Motor neuron (in vitro differentiated cells): ENCODE measurements at regions not wholly inside any gene's neighbourhood (a gene's known extent, or its start where the extent isn't known, plus 50 kb on each side); places are given as distances from the start of the nearest gene placed in this dataset.

Source experiments
- ATAC-seq, 8 experiments: fragments of 200-7000 bp; cut with Tn5 transposase; replicated peaks in 6 of 8; 2 replicates each; pipeline ENCODE4 v1.8.0; 2021; ENCODE audit warnings: mild to moderate bottlenecking in 8 of 8, moderate library complexity in 8 of 8
- H3K27ac ChIP-seq, 2 donors: fragments of 250-450 bp; sonication (Bioruptor Pico); 2 replicates each; pipeline ENCODE4 v1.9.0; 2021; ENCODE audit warnings: antibody characterized with exemption in 2 of 2, mild to moderate bottlenecking in 2 of 2, moderate library complexity in 1 of 2
- H3K4me1 ChIP-seq, 2 donors: fragments of 250-450 bp; sonication (Bioruptor Pico); replicated peaks in 1 of 2; 2 replicates each; pipeline ENCODE4 v1.6.1; 2021; ENCODE audit warnings: antibody characterized with exemption in 2 of 2, mild to moderate bottlenecking in 2 of 2, moderate library complexity in 1 of 2
- H3K4me3 ChIP-seq, 5 donors: fragments of 250-450 bp; sonication (Bioruptor Pico); 2 replicates each; pipeline ENCODE4 v1.9.0; 2021; ENCODE audit warnings: antibody characterized with exemption in 5 of 5, mild to moderate bottlenecking in 5 of 5, moderate library complexity in 4 of 5
- WGBS, 10 experiments: fragments of 450-650 bp; shearing (Covaris generic); methylation state at CpG; one replicate each; pipeline ENCODE4 v1.0.0; 2022; 5-methylcytosine and 5-hydroxymethylcytosine counted together
- in situ Hi-C, 9 experiments: fragments of 400-800 bp; cut with MboI; loops; one replicate each; pipeline ENCODE4 v1.15.0; 2021; ENCODE audit warnings: low sequenced_read_pairs in 9 of 9, low pct_unique_long_range_greater_than_20kb in 2 of 9; ENCODE audit not compliant: unreplicated experiment in 9 of 9

DNA sequence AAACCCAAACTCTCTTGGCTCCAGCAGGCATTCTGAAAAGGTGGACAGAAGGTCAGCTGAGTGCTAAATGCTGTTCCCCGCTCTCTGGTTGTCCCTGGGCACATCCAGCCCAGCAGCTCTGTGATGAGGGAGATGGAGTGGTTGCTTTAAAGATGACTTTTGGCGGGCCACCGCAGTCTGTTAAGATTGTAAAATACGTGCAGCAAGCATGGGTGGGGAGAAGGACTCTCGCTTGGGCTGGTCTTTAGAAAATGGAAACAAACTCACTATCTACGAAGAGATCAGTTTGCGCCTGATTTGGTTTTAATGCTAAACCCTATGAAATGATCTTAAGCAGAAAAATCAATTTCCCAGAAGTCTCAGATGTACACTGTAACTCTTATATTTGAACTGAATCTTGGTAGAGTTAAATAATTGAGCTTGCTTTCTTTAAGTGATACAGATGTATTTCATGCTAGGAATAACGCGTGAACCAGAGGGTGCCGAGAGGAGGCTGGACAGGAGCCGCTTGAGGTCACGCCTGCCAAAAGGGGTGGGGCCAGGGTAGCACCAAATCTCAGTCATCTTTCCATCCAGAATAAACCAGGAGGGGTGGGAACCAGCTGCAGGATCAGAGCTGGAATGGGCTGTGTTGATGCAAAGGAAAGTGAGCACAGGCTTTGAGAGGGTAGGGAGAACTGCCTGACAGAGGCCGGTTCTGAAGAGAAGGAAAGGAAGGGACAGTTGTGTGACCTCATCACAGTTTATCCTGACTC, 170.2 kb upstream of the MKI67 start:
- in situ Hi-C loops: loop anchor here in 1 of 9 experiments (25.0 kb wide), 1 partner anchor 1691 kb away; no protein-coding TSS in a partner anchor
- no peak overlapping the region for H3K4me3 ChIP-seq
- H3K4me1 ChIP-seq: no peaks in the 10 kb centered on the region
- ATAC-seq: no peak
- H3K27ac ChIP-seq: no peak overlapping the region
- WGBS, 10 experiments: 13 to 95% (median 80%) methylated on average over 1 to 12 of the region's 13 CpGs

DNA sequence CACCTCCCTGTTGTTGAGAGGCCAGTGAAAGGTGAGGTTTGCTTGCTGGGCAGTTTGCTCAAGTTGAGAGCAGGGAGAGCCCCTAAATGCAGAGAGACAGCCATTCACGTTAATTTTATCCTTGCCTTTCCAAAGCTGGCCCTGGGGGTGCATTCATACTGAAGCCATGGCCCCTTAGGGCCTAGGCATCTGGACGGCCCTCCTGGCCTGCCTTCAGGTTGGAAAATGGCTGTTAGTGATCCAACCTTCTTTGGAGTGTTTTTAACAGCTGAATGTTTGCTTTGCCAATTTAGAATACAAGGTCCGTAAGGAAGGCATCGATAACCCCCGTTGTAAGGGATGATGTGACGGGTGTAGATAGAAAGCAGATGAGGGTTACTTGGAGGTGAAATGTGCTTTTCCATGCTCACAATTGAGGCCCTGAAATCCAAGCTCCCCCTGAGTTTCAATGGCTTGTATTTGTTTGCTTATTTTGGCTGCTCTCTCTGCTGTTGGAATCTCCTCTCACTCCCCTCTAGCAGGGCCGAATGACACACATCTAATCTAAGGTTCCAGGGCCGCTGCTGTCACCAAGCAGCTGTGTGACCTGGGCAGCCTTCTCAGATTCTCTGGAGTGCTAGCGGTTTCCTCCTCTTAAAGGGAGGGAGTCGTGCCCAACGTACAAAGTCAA, 171.6 kb upstream of the MKI67 start:
- WGBS, 10 experiments: 0 to 100% (median 62%) methylated on average over 1 to 8 of the region's 11 CpGs; no CpG with 5 or more reads in 2 of the 10 experiments
- ATAC-seq: no peak
- Histone ChIP-seq H3K4me3 (no peak overlapping the region), H3K4me1 (peaks cover 5 to 6% of the 10 kb centered on the region in 2 donors), H3K27ac (no peak overlapping the region)
- in situ Hi-C loops: loop anchor here in 1 of 9 experiments (25.0 kb wide), 1 partner anchor 1689 kb away; no protein-coding TSS in a partner anchor

DNA sequence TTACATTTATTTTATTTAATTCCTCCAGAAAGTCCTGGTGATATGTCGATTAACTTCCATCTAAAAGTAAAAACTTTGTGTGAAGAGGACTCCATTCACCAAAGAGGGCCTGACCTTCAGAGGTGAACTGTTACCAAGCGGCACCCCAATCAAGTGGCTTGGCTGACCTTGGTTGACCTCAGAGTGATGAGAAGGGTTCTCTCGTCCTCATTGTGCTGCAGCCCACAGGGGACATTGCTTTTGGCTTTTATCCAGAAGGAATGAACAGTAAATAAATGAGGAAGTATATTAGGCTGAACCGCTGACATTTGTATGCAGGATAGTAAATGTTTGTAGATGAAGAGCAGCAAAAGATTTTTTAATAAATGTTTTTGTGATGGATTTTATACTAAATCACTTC, 172.4 kb upstream of the MKI67 start:
- no peak for ATAC-seq

DNA sequence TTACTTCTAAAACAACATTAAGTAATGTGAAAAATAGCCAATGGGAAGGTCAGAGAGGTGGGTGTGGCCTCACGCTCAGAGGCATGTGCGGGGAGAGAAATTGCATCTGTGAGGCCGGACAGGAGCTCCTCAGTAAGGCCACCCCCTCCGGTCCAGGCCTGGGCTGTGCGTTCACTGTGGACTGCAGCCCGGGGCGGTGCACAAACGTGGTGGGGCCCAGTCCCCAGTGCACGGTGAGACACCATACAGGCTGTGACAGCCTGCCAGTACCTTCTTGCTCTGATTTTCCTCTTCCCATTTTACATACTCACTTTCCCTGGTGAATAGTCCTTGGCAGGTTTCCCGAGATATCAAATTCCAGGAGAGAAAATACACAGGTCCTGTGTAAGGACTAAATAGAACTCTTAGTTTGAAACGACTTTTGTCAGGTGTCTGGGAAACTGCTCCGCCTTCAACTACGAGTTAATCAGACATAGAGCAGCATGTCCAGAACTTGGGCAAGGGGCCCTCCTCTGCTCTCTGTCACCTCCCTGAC, 174.1 kb upstream of the MKI67 start:
- Histone ChIP-seq H3K4me3 (no peak overlapping the region), H3K27ac (no peak overlapping the region), H3K4me1 (peaks cover 8 to 13% of the 10 kb centered on the region in 2 donors)
- ATAC-seq: no peak
- in situ Hi-C loops: no loop called here
- 0 to 100% (median 72%) methylated on average over 1 to 7 of the region's 13 CpGs; no CpG with 5 or more reads in 1 of the 10 experiments for WGBS, 10 experiments

More for the DNA sequence above, 172.4 kb upstream of the MKI67 start:
- no peak overlapping the region for H3K4me3 ChIP-seq
- no peak overlapping the region for H3K27ac ChIP-seq
- 29 to 100% (median 60%) methylated on average over 1 to 4 of the region's 4 CpGs; no CpG with 5 or more reads in 1 of the 10 experiments for WGBS, 10 experiments
- in situ Hi-C loops: loop anchor here in 1 of 9 experiments (25.0 kb wide), 1 partner anchor 1689 kb away; no protein-coding TSS in a partner anchor
- H3K4me1 ChIP-seq: peaks cover 8 to 13% of the 10 kb centered on the region in 2 donors

DNA sequence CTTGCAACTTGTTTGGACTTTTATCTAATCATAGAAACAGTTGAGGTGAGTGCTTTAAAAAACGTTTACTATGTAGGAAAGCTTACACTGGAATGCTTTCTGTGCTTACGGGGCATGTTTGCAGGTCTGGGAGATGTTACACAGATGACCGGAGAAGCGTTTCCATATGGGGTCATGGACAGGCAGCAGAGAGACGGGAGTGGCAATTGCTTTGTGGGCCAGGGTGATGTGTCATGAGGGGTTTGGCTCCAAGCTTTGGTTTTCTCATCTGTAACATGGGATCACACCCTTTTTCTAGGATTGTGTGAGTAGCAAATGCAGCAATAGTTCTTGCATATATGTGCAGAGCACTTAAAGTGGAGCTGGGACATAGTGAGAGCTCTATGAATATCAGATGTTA, 174.8 kb upstream of the MKI67 start:
- WGBS, 10 experiments: 0 to 81% (median 14%) methylated on average over 1 to 5 of the region's 5 CpGs; no CpG with 5 or more reads in 2 of the 10 experiments
- in situ Hi-C loops: no loop called here
- no peak overlapping the region for H3K4me3 ChIP-seq
- no peak overlapping the region for H3K27ac ChIP-seq
- peaks cover 11 to 13% of the 10 kb centered on the region in 2 donors for H3K4me1 ChIP-seq
- no peak for ATAC-seq

DNA sequence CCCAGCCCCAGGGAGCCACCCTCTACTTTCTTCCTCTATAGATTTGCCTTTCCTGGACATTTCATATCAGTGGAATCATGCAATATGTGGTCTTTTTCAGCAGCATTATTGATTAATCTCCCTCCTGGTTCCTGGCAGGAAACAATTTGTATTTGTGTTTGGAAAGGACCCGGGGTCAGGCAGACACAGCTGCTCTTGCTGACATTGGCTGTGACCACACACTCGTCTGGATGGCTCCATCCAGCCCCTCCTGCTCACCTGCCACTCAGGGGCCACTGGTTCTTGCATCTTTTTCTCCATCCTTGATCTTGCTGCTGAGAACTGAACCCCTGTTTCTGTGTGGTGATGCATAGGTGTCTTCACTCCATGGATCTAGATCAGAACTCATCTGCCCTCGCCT, 176.6 kb upstream of the MKI67 start:
- H3K27ac ChIP-seq: peak overlapping the region; percentile 23 to 58
- ATAC-seq: peak in 3 of 8 experiments; percentile 60 to 67 (median 66)
- in situ Hi-C loops: no loop called here
- 0 to 86% (median 60%) methylated on average over 1 to 3 of the region's 3 CpGs; no CpG with 5 or more reads in 5 of the 10 experiments for WGBS, 10 experiments
- peaks cover 12 to 13% of the 10 kb centered on the region in 2 donors for H3K4me1 ChIP-seq
- no peak overlapping the region for H3K4me3 ChIP-seq

DNA sequence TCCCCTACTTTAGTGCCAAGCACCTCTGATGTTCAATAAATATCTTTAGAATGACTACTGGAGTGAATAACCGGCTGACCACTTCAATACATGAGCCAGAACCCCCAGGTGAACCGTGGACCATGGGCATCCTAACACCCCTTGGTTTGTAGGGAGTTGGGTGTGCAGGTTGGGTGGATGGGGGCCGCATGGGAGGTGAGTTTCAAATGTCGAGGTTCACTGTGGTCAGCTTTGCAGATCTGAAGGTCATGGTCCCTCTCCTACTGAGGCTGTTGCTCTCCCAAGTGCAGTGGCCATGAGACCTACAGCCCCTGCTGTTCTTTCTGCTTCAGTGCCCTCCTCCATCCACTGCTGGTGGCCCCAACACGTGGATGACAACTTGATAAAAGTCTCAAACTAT, 178.0 kb upstream of the MKI67 start:
- no peak overlapping the region for H3K27ac ChIP-seq
- ATAC-seq: no peak
- peaks cover 12 to 13% of the 10 kb centered on the region in 2 donors for H3K4me1 ChIP-seq
- H3K4me3 ChIP-seq: no peak overlapping the region
- 8 to 100% (median 53%) methylated on average over 1 to 5 of the region's 5 CpGs; no CpG with 5 or more reads in 5 of the 10 experiments for WGBS, 10 experiments
- in situ Hi-C loops: no loop called here

DNA sequence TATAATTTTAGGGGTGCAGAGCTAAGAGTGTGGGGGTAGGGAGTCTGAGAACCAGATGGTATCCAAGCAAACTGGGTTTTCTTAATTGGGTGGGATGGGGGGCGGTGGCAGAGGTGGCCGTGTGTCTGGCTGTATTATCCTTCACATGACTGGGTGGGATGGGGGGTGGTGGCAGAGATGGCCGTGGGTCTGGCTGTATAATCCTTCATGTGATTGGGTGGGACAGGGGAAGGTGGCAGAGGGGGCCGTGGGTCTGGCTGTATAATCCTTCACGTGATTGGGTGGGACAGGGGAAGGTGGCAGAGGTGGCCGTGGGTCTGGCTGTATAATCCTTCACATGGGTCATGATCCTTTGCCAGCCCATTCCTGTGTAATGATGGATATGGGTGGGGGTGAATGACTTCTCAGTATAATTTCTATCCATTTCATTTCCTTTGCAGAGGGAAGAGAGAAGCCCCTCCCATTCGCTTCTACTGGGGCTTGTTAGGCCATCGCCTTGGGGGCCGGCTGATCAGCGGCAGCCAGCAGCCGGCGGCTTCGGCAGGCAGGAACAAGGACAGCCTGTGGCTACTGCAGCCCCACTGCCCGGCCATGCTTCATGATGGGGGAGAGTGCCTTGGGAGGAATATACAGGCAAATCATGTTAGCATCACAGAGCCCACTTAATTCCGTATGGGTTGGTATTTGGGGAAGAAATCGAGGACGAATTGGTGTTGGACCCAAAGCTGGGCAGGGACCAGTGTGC, 179.6 kb upstream of the MKI67 start:
- peaks cover 12 to 13% of the 10 kb centered on the region in 2 donors for H3K4me1 ChIP-seq
- no peak overlapping the region for H3K27ac ChIP-seq
- ATAC-seq: peak in 2 of 8 experiments; percentile 48 to 66
- H3K4me3 ChIP-seq: no peak overlapping the region
- WGBS, 10 experiments: 10 to 90% (median 83%) methylated on average over 1 to 6 of the region's 17 CpGs; no CpG with 5 or more reads in 5 of the 10 experiments
- in situ Hi-C loops: no loop called here

DNA sequence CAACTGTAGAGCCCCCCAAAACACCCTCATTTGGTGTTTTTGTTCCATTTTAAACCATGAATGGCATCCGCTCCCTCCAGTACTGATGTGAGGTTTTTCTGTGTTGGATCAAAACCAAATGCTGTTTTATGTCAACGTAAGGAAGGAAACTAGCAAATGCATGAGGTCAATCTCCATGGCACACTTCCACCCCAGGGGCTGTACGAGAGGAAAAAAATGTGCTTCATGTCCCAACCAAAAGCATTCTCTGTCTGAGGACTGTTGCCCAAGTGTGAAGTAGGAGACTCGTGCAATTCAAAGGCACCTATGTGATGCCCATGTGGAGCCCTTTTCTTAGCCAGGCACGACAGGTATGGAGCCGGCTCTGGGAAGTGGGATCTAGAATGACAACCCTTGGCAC, 180.3 kb upstream of the MKI67 start:
- WGBS, 10 experiments: 7 to 90% (median 70%) methylated on average over 2 to 6 of the region's 6 CpGs; no CpG with 5 or more reads in 2 of the 10 experiments
- Histone ChIP-seq H3K27ac (no peak overlapping the region), H3K4me1 (peaks cover 12 to 17% of the 10 kb centered on the region in 2 donors), H3K4me3 (no peak overlapping the region)
- in situ Hi-C loops: no loop called here
- ATAC-seq: no peak

DNA sequence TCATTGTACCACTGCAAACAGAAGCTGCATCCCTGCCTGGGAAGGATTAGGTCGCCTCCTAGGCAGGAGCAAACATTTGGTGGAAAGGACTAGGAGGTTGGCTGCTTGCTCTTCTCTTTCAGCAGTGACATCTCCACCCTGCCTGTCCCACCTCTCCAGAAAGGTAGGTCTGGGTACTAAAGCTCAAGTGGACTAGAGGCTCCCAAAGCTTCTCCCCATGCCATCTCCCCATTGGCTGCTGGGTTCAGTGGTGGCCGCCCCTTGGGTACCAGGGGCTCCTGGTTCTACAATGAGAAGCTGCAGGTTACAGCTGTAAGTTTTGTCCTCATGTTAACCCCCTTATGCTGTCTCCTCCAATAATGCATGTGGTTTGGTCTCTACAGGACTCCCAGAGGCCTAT, 180.7 kb upstream of the MKI67 start:
- no peak overlapping the region for H3K27ac ChIP-seq
- no peak for ATAC-seq
- in situ Hi-C loops: no loop called here
- no peak overlapping the region for H3K4me3 ChIP-seq
- H3K4me1 ChIP-seq: peaks cover 12 to 18% of the 10 kb centered on the region in 2 donors
- WGBS, 10 experiments: 0 to 83% (median 41%) methylated on average over 1 of the region's 2 CpGs; no CpG with 5 or more reads in 6 of the 10 experiments

DNA sequence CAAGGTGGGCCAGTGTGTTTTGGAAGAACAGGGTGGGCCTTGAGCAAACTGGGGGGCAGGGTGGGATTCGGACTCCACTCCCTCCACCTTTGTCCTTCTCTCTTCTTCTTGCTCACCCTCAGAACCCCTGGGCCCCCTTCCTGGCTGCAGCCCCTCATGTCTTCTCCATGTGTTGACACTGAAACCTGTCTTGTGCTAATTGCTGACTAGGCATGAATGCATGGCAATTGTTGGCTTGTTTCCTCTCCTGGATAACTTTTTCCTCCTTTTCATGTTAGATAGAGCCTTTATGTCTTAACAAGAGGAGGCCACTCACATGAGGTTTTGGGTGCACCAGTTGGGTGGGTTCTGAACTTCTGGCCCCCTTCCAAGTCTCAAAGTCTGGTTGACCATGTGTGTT, 181.6 kb upstream of the MKI67 start:
- in situ Hi-C loops: no loop called here

DNA sequence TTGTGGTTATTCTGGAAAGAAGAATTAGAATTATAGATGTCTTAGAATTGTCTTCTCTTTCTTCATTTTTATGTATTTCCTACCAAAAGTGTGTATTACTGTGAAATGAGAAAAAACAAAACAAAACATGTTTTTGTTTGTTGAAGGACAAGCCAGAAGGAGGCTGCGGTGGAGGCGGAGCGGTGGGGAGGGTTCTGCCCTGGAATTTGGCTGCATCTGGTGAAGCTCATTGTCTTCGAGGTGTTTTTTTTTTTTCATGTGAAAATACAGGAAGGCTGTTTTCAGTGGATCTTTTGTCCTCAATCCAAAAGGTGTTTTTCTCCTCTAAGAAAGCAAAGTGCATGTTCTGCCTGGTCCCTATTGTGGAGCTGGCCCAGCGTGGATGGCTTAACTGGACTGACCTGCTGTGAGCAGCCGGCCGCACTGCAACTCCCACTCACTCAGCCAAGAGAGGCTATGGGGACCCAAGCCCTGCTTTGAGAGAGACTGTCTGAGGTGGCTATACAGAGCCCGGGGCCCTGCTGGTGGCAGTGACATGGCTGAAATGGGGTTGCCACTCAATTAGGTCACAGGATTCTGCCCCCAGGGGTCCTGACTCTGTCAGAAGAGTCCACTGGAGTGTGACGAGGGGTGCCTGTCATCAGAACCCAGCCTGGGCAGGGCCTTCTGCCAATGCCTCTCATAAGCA, 184.9 kb upstream of the MKI67 start:
- no peak overlapping the region for H3K27ac ChIP-seq
- WGBS, 10 experiments: 4 to 87% (median 38%) methylated on average over 1 to 8 of the region's 9 CpGs; no CpG with 5 or more reads in 1 of the 10 experiments
- H3K4me3 ChIP-seq: no peak overlapping the region
- ATAC-seq: no peak
- H3K4me1 ChIP-seq: peaks cover 3 to 5% of the 10 kb centered on the region in 2 donors
- in situ Hi-C loops: no loop called here

More for the DNA sequence above, 181.6 kb upstream of the MKI67 start:
- WGBS, 10 experiments: no CpG with 5 or more reads among the region's 1 CpG
- peaks cover 7 to 12% of the 10 kb centered on the region in 2 donors for H3K4me1 ChIP-seq
- no peak for ATAC-seq
- H3K4me3 ChIP-seq: no peak overlapping the region
- H3K27ac ChIP-seq: no peak overlapping the region
